ENCODE measurements at regions not wholly inside any gene's neighbourhood (a gene's known extent, or its start where the extent isn't known, plus 50 kb on each side); places are given as distances from the start of the nearest gene placed in this dataset.

GRCh38 chr6:142684371-142684770, 260.6 kb downstream of the HIVEP2 start:
- ChIA-PET CTCF (no interaction called here), POLR2A (no interaction called here)
- no peaks in the 10 kb centered on the region for H3K27me3 Mint-ChIP-seq (ENCODE audit: low read depth)

GRCh38 chr6:142685852-142686506, 259.0 kb downstream of the HIVEP2 start:
- ChIA-PET POLR2A (no interaction called here), CTCF (interaction anchor here (1.0 kb wide), 1 partner anchor 13 kb away, joined by 3 read pairs; no protein-coding TSS in a partner anchor)
- Mint-ChIP-seq H3K4me1 (peaks cover 5% of the 10 kb centered on the region; the same call in 1 of the 2 replicates), H3K4me3 (no peak overlapping the region), H3K27me3 (ENCODE audit: low read depth) (no peaks in the 10 kb centered on the region), H3K36me3 (peaks cover 7% of the 10 kb centered on the region), H3K9me3 (peaks cover 16% of the 10 kb centered on the region), H3K27ac (no peak overlapping the region)
- DNase-seq (ENCODE audit: low spot score) (no peak), ATAC-seq (no peak)
- TF ChIP-seq FOXJ3 (CRISPR knock-in tag; IDR thresholded peaks at IDR 0.05; ENCODE audit: borderline replicate concordance) (no peak), NR3C1 (CRISPR knock-in tag; conservative IDR thresholded peaks at IDR 0.05; ENCODE audit: low read depth) (no peak), ZBTB21 (CRISPR knock-in tag; IDR thresholded peaks at IDR 0.05; ENCODE audit: borderline replicate concordance) (no peak), E2F1 (CRISPR knock-in tag; IDR thresholded peaks at IDR 0.05) (no peak), EMX1 (CRISPR knock-in tag; IDR thresholded peaks at IDR 0.05) (no peak), ZNF317 (CRISPR knock-in tag; IDR thresholded peaks at IDR 0.05; ENCODE audit: borderline replicate concordance, low read depth) (no peak), ZNF425 (CRISPR knock-in tag; conservative IDR thresholded peaks at IDR 0.05) (no peak), GABPB1 (CRISPR knock-in tag; IDR thresholded peaks at IDR 0.05) (no peak)

More at GRCh38 chr6:142684371-142684770, 260.6 kb downstream of the HIVEP2 start:
- Mint-ChIP-seq H3K4me1 (peaks cover 7% of the 10 kb centered on the region; the same call in 1 of the 2 replicates), H3K36me3 (peaks cover 7% of the 10 kb centered on the region), H3K9me3 (peaks cover 16% of the 10 kb centered on the region), H3K4me3 (no peak overlapping the region), H3K27ac (no peak overlapping the region)
- ATAC-seq: no peak
- TF ChIP-seq ATF2 (CRISPR knock-in tag; IDR thresholded peaks at IDR 0.05; ENCODE audit: borderline replicate concordance, low read depth) (no peak), ZSCAN18 (CRISPR knock-in tag; IDR thresholded peaks at IDR 0.05) (no peak), ZNF219 (CRISPR knock-in tag; IDR thresholded peaks at IDR 0.05; ENCODE audit: borderline replicate concordance) (no peak), CREM (CRISPR knock-in tag; IDR thresholded peaks at IDR 0.05) (no peak), ZBTB43 (CRISPR knock-in tag; IDR thresholded peaks at IDR 0.05) (no peak), JAZF1 (CRISPR knock-in tag; IDR thresholded peaks at IDR 0.05) (no peak), NR1H2 (CRISPR knock-in tag; IDR thresholded peaks at IDR 0.05) (no peak), NFE2L1 (CRISPR knock-in tag; IDR thresholded peaks at IDR 0.05) (no peak), ZNF121 (CRISPR knock-in tag; IDR thresholded peaks at IDR 0.05) (no peak), MAX (CRISPR knock-in tag; IDR thresholded peaks at IDR 0.05) (no peak)
- no peak for DNase-seq (ENCODE audit: low spot score)

All from WTC11 (cell line).